ENCODE measurements at regions not wholly inside any gene's neighbourhood (a gene's known extent, or its start where the extent isn't known, plus 50 kb on each side); places are given as distances from the start of the nearest gene placed in this dataset.

DNA sequence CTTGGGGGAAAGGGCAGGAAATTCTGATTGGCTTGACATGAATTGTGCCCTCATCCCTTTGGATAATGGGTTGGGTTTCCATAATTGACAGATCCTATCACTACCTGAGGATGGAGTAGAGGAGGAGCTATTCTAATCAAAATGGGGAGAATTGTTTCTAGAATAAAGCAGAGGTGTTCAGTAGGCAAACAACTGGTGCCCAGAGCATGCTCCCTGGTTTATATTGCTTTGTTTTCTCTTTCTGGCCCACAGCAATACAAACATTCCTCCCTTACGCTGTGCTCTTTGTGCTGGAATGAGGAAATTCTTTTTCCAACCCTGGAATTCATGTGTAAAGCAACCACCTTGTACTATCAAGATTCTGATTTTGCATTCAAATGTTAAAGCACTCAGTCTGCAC lies 147.4 kb downstream of the RASSF9 start:
- TF ChIP-seq CTCF (IDR thresholded peaks at IDR 0.05; ENCODE audit: low read length) (no peak), EZH2 (optimal IDR thresholded peaks at IDR 0.05; ENCODE audit: low read depth, low read length) (no peak), EZH2phosphoT487 (IDR thresholded peaks at IDR 0.05; ENCODE audit: low read length) (no peak)
